ENCODE measurements at regions not wholly inside any gene's neighbourhood (a gene's known extent, or its start where the extent isn't known, plus 50 kb on each side); places are given as distances from the start of the nearest gene placed in this dataset.

DNA sequence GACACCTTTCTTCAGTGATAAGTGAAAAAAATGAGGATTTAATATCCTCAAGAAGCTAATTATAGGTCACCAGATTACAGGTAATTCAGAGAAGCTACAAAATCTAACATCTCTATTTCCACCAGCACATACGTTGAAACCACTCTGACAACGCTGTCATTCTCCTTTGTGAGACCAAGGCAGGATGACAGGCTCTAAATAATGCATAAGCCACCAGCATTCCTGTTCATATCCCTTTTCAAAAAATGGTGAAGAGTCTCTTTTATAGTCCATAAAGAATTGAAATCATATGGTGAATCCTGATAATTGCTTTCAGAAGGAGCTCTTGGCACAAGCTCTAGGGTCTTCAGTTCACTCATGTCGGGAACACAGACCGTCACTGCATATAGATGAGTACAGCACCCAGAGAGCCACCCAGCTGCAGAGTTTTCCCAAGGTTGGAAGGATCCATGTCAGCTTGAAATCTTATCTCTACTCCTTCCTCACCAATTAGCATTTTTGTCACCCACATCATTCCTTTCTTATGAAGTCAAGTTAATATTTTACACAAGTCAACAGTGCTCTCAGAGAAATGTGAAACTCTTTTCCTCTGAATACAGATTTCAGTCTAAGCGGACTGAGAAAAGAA lies 431.4 kb downstream of the TBC1D4 start:
- DNase-seq (ENCODE audit: low spot score): no peak

DNA sequence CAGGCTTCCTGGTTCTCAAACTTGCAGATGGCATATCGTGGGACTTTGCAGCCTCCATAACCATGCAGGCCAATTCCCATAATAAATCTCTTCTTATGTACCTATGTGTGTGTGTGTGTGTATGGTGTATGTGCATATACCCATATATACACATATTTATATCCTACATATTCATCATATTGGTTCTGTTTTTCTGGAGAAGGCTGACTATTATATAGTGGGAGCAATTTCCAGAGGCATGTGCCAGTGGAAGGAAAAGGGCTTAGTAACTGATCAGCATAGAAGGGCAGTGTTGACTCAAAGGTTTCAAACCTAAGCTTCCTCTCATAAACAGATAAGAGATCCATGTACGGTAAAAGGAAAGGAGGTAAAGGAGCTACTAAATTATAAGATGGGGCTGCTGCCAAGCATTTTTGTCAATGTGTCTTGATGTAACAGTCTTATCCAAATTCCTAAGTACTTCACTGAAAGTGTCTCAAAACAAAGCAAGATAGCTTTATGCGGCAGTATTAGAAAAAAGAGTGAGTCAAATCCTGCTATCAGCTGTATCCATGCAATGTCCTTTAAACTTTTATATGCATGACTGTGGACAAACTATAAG lies 432.1 kb downstream of the TBC1D4 start:
- DNase-seq (ENCODE audit: low spot score): no peak

DNA sequence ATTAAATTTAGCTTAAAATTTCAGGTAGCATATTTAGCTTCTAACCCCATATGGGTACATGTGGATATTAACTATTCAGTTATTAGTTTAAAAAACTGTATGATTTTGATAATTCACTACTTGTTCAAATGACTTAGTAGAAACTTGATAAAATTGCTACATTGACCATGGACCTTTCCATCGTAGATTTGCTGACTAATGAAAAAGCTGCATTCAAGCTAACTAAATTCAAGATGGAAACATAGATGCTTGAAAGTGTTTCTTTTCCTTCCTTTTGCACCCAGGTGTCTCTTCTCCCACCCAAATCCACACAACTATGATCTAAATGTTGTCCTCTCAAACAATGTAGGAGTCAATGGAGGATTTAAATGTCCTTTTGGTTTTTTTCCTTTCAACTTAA lies 439.2 kb downstream of the TBC1D4 start:
- no peak for DNase-seq (ENCODE audit: low spot score)

DNA sequence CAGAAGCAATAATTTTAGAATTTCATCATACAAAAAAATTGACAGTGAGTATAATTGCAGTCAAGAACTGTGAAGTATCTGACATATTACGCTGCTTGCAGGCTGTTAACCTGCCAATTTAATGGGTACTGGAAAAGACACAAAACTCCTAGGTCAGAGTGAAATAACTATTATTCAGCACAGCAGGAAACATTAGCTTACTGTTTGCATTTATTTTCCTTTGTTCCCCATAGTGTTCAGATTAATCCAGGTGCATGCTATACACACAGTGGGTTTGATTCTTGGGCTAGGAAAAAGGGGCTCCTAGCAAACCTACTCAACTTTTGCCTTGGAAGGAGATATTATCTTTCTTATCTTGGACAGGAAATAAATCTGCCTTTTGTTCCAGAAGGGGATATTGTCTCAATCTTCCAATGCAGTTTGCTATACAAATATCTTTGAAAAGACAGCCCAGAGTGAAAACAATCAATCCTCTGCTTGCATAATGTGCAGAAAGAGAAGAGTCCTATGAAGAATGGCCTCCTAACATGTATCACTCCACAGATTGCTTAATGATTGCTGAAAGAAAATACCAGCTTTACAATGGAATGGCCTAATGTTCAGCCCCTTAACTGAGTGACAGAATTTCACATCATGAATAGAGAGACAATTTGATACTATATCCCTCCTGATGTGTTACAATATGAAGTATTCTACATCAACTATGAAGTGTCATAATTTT lies 443.4 kb downstream of the TBC1D4 start:
- DNase-seq (ENCODE audit: low spot score): no peak

DNA sequence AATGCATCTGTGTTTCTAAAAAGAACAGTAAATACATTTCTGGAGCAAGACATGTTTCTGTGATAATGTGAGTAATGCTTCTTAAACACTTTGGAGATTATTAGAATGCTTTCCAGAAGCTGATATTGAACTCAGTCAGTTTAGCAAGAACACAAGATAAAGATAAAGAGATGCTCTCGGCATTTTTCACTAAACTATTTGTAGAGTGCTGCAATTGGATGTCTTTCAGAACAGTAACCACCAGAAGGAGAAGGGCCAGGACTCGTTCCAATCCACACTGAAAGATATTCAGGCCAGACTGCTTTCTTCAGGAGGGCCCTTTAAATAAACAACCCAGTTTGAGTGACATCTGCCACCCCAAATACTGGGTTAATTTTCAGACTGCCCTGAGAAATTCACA lies 456.0 kb downstream of the TBC1D4 start:
- DNase-seq (ENCODE audit: low spot score): no peak

DNA sequence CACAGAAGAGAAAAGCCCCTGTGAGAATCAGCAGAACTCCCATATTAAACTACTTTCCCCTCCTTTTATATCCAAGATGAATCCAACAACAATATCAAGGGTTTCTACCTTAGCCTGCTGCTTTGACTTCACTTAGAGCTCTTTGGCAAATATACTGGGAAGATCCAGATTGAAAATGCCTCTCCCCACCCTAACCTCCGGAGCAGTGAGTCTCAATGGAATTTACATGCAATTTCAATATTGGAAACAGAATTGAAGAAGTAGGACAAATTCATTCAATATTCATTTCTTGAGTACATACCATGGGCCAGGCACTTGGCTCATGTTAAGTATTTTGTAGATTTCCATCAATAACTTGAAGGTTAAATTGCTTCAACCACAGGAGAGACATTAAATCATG lies 457.4 kb downstream of the TBC1D4 start:
- no peak for DNase-seq (ENCODE audit: low spot score)

DNA sequence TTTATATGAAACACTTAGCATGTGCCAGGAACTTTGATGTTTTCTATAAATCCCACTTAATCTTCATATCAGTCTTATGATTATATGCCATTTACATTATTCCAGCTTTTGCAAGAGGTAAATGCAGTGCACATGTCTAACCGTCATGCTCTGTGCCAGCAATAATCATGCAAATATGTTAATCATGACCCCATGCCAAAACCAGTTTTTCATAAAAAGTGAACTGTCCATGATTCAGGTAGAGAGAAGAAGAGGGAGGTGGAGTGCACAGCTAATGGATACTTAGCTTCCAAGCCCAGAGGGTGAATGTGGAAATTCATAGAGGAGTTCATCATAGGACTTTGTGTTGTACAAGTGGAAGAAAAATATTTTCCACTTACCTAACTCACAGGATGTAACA lies 458.4 kb downstream of the TBC1D4 start:
- DNase-seq (ENCODE audit: low spot score): no peak

DNA sequence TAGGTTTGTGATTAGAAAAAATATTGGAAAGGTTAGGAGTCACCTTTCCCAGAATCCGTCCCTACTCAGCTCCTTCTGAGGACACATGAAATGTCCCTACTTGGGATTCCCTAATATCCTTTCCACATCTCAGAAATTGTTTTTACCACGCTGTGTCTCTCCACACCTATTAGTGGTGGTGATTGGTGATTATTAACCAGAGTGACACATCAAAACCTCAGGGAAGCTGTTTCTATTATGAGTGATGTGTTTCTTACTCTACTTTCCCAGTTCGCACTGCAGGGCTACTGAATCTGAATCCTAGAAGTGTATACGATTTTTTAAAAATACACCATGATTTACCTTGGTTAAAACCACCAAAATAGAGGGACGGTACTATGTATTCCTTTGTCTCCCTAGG lies 460.8 kb downstream of the TBC1D4 start:
- no peak for DNase-seq (ENCODE audit: low spot score)

DNA sequence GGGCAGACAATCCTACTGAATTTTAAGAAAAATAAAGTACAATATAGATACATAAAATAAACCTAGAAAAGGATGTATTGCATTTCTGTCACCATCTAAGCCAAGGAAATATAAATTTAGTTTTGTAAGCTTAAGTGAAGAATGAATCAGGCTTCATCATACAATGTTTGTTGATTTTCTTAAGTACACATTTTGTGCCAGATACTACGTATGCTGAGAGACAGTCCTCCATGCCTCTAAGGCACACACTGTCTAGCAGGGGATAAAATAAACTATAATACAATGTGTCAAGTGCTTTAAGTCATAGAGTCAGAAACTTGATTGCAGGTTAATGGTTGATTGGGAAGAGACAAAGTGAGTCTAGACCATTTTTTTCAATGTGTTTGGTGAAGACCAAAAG lies 465.7 kb downstream of the TBC1D4 start:
- DNase-seq (ENCODE audit: low spot score): no peak

DNA sequence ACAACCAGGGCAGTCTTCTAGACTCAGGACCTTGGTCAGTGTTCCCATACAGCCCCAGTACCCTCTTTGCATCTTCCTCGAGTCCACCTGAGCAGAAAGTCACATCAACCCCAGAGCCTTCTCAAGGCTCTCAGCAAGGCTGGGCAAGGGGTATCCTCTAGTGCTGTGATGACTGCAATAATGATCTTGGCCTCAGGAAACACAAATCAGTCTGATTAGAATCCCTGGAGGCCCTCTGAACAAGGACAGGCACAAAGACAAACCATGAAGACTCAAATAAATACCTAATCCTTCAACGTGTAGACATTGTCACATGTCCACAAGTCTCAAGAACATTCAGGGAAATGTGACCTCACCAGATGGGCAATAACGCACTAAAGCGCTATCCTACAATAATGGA lies 468.2 kb downstream of the TBC1D4 start:
- DNase-seq (ENCODE audit: low spot score): no peak

DNA sequence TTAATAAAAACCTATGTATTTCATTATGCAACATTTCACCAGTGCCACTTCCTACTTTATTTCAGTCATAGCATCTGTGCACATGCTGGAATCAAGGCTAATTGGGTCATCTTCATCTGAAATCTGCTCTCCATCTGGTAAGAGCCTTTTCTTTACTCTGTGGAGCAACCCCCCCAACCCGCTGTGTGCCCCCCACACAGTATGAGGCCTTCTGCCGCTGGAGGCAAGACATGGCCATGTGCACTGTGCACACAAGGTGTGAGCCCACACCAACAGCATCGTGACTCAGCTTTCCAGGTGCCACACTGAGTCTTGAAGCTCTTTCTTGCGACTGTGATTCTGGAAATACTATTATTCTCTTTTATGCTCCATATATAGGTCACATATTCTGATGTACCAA lies 471.0 kb downstream of the TBC1D4 start:
- no peak for DNase-seq (ENCODE audit: low spot score)

DNA sequence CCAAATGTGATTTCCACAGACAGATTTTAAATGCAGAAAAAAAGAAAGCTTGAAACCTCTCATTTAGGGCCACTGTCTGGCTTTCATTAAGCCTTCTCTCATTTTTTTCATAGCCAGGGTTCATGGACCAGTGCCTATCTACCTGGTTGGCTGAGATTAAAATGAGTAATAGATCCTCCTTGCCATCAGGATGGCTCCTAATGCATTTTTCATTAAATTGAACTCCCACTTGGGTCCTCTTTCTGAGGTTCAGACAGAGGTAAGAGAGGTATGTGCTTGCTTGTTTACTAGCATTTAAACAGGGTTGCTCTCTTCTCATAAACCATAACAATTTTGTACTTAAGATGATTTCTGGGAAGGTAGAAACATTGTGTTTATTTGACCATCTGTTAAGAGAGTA lies 473.0 kb downstream of the TBC1D4 start:
- DNase-seq (ENCODE audit: low spot score): no peak

DNA sequence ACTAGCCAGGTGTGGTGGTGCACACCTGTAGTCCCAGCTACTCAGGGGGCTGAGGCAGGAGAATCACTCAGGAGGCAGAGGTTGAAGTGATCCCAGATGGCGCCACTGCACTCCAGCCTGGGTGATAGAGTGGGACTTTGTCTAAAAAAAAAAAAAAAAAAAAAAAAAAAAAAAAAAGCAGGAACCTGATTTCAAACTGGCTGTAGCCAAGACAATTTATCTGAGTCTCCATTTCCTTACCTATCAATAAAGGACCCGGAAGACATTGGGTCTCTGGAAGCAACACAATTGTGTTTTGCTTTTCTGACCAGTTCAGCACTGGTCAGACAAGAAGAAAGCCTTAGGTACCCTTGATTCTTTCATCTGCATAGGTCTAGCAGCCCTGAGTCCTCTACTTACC lies 491.0 kb downstream of the TBC1D4 start:
- no peak for DNase-seq (ENCODE audit: low spot score)

DNA sequence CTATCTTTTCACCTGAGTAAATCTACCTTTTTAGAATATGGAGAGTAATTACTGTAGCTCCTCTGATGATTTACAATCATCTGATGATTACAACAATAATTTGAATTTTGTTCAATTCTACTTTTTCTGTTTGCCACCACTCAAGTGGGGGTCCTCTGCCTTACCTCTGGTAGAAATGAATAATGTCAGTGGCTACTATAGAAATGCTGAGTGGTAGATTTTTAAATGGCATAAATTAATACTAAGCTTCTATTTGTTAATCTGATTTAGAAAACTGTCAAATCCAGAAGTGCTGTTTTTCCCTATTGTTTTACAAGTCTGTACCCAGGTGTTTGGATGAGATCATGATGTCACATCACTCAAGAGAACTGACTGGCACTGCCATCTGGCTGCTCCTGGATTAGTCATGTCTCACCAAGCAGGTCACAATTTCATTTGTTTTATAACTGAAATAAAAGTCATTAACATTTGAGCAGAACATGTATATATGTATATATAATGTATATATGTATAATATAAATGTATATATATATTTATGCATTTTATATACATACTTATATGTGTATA lies 494.8 kb downstream of the TBC1D4 start:
- DNase-seq (ENCODE audit: low spot score): no peak

DNA sequence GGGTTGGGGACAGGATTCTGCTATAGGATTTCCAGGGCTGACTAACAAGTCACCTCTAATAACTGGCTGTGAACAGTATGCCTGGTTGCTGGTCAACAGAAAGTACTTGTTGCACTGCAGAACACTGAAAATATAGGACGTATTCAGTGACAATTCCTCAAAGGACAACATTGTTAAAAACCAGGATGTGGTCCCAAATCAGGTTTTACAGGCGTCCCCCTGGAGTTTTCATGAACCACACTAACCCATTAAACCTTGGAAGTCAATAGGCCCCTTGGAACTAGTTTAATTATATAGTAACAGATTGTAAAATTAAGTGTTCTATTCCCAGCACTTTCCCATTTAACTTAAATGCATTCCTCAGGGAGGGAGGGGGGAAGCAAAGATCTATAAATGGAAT lies 495.4 kb downstream of the TBC1D4 start:
- DNase-seq (ENCODE audit: low spot score): no peak

DNA sequence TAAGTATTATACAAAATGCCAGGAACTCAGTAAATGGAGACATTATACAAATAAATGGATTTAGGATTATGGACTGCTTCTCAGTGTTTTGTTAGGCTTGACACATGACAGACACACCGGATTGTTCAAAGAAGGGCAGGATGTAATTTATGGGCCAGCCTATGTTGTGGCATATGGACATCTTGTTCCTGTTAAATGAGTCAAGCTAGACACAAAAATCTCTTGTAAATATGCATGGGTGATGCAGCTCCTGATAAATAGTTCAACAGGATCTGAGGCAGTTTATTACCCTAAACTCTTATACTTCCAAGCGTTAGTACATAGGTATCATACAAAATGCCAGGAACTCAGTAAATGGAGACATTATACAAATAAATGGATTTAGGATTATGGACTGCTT lies 502.3 kb downstream of the TBC1D4 start:
- DNase-seq (ENCODE audit: low spot score): no peak

DNA sequence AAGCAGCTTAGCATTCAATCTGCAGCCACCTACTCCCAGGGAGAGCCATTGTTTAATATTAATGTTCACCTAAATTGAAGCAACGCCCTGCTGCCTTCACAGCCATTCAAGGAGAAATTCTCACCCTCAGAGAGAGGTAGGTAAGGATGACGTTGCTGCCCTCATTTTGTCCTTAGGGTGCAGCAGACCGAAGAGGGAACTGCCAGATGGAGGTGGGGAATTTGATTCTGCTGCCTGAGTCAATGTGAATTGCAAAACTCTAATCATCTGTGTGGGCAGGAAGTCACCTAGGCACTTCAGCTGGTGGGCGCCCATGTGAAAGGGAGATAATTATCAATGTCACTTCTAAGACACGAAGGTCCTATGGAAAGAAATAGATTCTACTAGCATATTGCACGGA lies 503.4 kb downstream of the TBC1D4 start:
- no peak for DNase-seq (ENCODE audit: low spot score)

DNA sequence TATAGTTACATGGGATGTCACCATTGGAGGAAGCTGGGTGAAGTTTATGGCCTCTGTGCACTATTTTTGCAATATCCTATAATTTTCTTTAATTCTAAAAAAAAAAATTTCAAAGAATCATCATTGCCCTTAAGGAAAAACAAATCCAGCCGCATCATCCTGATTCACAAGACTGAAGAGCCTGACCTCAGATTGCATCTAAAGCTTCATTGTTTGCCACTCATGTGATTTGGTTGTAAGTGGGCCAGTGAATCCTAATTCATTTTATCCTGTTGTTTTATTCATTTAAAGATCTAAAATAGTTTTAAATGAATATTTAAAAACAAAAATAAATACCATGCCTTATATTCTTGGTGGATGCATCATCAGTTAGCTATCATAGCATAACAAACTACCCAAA lies 504.5 kb downstream of the TBC1D4 start:
- DNase-seq (ENCODE audit: low spot score): no peak

DNA sequence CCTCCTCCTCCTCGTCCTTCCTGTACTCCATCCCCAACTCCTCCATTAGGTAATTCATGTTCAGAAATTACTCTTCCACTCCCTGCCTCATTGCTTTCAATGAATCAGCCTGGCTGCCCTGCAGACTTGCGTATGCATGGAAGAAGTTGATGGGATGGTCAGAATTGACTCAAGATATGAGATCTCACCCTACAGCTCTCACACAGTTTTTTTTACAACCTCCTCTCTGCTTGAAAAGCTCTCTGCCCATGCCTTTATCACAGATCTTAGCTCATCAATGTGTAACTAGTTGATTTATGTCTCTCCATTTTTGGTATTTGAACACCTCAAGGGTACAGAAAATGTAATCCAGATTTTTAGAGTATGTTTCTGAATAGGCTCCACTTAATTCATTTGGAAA lies 506.9 kb downstream of the TBC1D4 start:
- no peak for DNase-seq (ENCODE audit: low spot score)

DNA sequence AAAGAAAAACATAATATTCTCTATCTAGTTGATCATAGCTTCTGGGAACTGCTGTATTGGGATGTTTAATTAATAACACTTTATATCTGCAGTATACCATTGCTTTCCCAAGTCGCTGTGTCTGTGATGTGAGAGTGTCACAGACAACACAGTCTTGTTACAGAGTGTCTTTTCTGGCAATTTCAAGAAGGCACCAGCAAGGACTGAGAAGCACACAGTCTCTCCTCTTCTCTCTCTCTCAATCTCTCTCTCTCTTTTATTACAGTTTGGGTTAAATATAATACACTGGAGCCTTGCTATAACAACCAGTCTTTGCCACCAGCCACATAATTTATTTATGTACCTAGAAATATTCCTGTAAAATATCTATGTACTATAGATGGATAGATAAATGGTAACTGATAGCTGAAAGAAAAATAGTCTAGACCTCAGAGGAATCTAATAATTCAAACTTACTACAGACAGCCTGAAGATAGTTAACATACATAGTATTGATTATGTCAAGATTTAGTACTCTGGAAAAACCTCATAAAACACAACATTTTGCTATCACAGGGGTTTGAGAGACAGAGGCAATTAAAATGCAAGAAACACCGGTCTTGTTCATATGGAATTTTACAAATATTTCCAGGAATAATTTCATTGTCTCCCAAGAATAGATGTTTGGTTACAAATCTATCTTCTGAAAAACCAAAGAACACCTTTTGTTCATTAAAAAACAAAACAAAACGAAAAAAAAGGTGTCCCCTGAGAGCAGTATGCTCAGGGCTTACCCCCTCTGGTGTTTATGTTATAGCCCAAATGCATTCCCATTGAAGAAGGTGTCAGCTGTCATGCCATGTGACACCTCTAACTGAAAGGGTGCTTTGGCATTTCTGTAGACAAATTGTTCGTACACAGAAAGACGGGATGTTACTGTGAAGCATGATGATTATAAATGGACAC lies 507.8 kb downstream of the TBC1D4 start:
- DNase-seq (ENCODE audit: low spot score): no peak

DNA sequence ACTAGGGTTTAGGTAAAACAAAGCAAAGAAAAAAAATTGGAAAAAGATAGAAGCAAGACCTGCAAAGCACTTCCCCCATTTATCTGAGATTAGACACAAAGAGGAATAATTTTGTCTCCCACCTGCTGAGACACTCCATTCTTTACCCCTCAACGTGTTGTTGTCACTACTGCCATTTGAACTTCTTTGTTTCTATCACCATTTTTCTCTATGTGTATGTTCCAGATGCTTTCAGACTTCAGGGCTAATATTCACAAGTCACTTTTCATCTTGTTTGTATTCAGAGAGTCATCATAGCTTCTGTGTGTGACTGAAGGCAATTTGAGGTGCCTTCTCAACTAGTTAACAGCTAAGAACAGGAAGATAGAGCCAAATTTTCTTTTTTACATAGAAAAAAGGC lies 512.5 kb downstream of the TBC1D4 start:
- DNase-seq (ENCODE audit: low spot score): no peak

DNA sequence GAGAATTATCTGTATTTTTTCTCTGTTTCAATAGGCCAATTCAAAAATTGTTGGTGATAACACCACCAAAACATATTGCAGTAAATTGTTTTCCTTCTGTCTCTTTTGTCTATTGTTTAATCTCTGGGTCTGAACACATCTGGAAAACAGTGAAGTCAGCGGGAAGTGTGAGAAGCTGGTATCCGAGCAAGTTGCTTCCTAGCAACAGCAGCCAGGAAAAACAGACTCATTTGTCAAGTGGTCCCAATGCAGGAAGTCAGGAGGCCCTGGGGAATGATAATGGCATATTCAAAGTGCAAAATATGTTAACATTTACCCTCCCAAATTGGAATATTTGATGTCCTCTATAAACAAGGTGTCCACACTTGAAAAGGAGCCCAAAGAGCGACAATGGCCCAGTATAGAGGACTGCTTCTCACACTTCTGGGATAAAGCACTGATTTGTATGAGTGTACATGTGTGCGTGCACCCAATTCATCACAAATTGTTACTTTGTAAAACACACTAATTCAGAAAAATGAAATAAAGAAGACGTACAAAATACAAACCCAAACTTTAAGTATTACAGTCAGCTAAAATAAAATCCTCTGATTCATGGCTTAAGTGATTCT lies 515.0 kb downstream of the TBC1D4 start:
- no peak for DNase-seq (ENCODE audit: low spot score)
